GM18868 (cell line): ENCODE measurements at regions not wholly inside any gene's neighbourhood (a gene's known extent, or its start where the extent isn't known, plus 50 kb on each side); places are given as distances from the start of the nearest gene placed in this dataset.

Experiments used
- ATAC-seq: cut with Tn5 transposase; IDR thresholded peaks from one replicate; pipeline ENCODE4 v1.9.1; 2021; ENCODE audit warnings: mild to moderate bottlenecking, moderate library complexity; ENCODE audit not compliant: unreplicated experiment

DNA sequence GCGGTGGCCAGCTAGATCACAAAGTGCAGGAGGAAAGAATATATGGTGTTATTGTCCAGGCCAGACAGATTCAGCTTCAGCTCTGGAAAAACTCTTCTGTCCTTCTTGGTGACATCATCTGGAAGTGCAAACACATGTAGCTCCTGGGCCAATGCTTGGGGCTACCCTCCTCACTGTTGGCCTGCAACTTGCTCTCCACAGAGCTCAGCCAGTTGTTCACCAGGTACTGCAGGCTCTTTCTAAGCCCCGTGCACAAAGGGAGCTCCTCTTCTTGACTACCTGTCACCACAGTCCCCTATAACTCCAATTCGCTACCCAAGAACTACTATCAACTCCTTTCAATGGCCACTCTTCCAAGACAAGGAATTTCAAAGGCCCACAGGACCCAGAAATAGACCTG is 1175.9 kb upstream of the CDH9 start:
- no peak for ATAC-seq

DNA sequence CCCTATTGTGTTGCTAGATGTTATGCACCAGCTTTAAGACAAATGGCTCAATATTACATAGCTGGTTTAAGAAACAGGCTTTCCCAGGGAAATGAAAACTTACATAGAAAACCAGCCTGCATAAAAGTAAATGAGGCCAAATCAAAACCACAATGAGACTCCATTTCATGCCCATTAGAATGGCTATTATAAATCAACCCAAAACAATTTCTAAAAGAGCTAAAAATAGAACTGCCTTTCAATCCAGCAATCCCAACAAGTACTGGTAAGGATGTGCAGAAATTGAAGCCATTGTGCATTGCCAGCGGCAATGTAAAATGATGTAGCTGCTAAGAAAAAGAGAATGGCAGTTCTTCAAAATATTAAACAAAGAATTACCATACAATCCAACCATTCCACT is 1170.0 kb upstream of the CDH9 start:
- no peak for ATAC-seq

DNA sequence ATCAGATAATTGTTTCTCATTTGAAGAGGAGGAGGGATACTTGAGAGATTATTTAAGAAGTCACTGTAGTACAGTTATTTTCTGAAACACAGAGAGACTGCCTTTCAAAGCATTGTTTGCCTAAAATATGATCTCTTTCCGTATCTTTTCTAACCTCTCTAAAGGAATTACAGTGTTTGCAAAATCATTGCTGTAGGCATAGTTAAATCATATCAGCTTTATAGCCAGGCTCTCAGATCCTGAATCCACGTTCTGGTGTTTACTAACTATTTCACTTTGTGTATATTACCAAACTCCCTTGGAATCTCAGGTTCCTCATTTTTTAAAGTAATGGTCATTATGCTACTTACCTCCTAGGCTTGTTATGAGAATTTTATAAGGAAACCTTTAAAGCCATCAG is 1151.6 kb upstream of the CDH9 start:
- no peak for ATAC-seq

DNA sequence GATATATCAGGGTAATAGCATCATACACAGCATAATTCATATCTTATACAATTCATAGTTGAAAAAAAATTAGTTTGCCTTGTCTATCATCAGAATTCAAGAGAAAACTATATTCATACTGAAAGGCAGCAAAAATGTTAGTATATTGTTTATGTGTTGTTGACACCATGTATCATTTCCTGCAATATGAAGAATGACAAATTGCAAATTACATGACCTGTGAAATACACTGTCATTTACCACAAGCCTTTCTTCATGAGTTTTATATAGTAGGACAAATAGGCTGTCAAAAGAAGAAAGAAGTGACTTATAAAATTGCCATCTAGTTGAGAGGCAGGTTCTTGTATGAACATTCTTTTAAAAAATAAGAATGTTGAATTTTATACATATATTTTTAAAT is 1136.3 kb upstream of the CDH9 start:
- no peak for ATAC-seq

DNA sequence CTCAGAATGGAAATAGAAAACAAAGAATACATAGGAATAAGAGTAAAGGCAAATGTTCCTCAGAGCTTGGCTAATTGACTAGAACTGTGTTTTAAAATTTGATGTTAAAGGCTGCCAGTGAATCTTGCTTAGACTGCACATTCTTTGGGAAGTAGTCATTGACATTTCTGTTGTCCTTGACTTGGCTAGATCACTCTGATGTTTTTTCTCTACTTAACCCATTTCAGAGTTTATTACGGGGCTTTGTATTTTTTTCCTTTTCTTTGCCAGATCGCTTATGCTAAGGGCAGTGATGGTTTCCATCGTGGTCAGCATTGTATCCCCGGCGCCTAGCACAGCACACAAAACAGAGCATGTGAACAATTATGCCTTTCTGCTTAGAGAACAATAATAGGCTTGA is 1126.7 kb upstream of the CDH9 start:
- ATAC-seq: no peak

DNA sequence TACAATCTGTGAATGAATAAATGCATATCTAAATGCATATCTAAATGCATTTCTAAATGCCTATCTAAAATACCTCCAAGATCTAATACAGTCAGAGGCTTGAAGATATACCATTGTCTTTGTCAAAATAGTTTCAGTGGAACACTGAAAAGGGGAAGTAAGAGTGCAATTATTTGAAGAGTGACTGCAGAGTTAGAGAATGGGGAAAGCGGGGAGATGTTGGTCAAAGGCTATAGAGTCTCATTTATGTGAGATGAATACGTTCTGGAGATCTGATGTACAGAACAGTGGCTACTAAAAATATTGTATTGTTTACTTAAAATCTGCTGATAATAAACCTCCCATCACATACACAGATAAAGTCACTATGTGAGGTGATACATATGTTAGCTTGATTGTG is 1126.2 kb upstream of the CDH9 start:
- ATAC-seq: peak; percentile 96

DNA sequence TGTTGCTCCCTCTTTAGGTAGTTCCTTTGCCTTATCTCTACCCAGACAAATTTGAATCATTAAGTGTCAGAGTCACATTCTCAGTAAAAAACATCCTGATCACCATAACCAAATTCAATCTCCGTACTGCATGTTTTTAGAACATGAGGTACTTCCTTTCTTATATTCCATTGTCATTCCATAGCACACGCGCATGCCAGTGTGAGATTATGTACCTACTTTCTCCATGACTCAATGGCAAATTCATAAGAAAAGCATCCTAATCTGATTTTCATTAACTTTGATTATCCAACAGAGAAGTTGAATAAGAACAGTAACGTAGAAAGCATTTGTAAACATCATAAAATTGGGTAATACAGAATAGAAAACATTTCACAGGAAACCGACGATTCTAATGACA is 1118.6 kb upstream of the CDH9 start:
- no peak for ATAC-seq

DNA sequence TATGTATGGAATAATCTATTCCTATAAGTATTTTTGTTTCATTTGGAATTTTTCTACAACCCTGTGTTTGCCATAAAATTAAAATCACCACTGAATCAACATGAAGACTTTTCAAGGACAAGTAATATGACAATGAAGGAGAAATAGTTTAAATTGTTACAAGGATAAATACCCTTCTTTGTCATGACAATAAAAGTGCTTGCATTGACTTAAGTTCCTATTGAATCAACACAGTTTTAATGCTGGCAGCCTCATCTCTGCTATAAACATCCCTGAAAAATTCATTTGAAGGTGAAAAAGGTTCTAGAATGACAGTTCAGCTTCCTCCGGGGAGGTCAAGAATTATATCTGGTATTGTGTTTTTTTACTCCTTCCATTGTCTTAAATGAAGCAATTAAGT is 1105.1 kb upstream of the CDH9 start:
- no peak for ATAC-seq

DNA sequence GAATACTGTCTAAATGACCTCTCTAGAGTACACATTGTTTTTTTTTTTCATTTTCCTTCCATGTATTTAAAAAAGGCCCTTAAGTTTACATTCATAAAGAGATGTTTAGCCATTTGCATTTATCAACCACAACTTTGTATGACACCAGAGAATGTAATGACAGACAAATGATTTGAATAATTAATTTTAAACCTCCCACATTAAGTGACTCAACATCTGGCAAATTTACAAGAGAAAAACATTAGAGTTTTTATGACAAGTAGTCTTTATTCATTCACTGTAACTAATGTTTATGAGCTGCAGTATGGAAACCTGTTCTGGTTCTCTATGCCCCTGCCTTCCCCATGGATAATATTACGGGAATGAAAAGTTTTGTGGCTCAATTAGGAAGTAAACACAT is 1093.8 kb upstream of the CDH9 start:
- no peak for ATAC-seq

DNA sequence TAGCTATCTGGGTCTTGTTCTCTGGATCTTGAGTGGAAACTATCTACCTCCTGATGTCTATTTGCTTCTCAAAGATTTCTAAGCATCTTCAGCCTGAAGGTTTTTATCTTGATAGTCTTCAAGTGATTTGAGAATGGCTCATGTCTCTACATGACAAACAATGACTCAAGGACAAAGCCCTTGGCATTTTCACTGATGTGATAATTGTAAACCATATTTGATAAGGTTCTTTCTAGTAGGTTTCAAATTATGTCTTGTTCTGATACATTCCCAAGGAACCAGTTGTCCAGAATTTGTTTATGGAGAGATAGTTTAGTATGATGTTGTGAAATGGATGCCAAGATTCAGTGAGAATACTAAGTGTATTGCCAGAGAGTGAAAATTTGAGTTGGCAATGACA is 1079.3 kb upstream of the CDH9 start:
- ATAC-seq: no peak

DNA sequence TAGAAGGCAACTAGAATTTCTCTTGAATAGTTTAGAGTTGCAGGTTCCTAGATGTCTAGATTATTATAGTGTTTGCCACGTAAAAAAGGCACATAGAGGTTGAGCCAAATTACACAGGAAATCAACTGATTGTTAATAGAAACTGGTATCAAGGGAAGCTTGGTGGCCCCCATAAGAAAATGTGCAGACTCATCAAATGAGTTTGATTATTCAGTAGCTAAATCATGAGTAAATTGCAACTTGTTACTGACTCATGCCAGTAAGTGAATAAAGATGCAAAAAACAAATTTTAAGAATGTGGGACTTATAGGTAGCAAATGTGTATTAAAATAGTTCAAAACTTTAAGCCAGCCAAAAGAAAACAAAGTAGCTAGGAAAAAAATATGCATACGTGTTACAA is 1078.9 kb upstream of the CDH9 start:
- ATAC-seq: no peak

DNA sequence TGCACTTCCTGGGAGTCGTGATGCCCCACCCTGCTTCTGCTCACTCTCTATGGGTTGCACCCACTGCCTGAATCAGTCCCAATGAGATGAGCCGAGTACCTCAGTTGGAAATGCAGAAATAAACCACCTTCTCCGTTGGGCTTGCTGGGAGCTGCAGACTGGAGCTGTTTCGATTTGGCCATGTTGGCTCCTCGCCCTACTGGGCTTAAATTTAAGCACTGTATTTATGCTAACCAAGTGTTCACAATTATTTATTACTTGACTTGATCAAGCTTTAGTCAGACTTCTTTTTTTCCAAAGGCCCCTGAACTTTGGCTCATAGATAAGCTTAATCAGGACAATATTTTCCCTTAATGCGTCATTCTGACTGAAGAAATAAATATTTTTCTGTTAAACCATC is 1072.4 kb upstream of the CDH9 start:
- no peak for ATAC-seq

DNA sequence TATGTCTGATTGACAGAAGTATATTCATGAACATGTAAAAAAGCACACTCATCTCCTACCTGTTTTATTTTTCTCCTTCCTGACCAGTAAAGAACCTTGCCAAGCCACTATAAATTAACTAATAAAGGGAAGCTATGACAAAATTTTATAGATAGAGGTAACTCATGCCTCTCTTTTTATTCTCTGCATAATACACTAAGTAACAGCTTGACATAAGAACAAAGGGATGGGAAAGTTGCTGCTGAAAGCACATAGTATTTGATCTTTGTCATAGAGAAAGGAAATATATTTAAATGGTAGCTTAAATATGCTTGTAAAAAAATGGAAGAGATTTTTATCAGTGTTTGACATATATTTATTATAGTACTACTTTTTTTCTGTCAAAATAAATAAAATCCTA is 1065.7 kb upstream of the CDH9 start:
- ATAC-seq: no peak

DNA sequence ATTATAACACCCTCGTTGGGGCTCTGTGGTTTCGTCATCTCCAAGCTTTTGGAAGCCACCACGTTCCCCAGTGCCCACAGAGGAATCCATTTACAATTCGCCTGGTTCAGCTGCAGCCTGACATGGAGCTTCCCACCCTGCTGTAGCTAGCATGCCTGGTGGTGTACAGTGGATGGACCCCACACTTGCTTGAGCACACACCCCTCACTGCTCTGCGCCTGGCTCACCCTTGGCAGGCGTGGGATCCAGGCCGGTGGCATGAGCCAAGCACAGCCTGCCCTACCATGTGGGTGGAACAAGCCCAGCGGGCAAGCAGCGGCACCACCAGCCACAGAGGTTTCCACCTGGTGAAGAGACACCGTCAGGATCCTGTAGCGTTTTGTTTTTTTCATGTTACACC is 1045.7 kb upstream of the CDH9 start:
- no peak for ATAC-seq

DNA sequence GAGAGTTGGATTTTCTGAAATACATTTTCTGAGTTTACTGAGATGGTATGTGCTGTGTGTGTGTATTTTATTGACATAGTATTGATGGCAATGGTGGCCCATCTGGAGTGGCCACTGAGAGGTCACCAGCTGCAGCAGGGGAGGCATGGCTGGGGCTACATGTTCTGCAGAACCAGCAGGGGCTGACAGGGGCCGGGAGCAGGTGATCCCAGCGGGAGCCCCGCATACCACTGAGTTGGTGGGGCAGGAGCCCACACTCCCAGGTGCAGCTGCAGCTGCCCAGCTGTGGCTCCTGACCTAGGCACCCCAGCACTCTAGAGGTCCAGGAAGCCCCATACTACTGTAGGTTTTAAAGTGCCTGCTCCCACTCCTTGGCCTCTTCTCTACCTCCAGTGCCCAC is 1044.2 kb upstream of the CDH9 start:
- ATAC-seq: no peak

DNA sequence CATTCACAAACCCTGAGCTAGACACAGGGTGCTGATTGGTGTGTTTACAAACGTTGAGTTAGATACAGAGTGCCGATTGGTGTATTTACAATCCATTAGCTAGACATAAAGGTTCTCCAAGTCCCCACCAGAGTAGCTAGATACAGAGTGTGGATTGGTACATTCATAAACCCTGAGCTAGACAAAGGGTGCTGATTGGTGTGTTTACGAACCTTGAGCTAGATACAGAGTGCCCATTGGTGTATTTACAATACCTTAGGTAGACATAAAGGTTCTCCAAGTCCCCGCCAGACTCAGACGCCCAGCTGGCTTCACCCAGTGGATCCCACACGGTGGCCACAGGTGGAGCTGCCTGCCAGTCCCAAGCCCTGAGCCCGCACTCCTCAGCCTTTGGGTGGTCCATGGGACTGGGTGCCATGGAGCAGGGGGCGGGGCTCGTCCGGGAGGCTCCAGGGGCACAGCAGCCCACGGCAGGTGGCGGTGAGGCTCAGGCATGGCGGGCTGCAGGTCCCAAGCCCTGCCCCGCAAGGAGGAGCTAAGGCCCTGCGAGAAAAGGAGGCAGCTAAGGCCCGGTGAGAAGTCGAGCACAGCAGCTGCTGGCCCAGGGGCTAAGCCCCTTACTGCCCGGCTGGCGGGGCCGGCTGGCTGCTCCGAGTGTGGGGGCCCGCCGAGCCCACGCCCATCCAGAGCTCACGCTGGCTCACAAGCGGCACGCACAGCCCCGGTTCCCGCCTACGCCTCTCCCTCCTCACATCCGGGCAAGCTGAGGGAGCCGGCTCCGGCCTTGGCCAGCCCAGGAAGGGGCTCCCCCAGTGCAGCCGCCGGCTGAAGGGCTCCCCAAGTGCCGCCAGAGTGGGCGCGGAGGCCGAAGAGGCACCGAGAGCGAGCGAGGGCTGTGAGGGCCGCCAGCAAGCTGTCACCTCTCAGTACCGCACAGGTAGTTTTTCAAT is 1039.2 kb upstream of the CDH9 start:
- ATAC-seq: no peak

DNA sequence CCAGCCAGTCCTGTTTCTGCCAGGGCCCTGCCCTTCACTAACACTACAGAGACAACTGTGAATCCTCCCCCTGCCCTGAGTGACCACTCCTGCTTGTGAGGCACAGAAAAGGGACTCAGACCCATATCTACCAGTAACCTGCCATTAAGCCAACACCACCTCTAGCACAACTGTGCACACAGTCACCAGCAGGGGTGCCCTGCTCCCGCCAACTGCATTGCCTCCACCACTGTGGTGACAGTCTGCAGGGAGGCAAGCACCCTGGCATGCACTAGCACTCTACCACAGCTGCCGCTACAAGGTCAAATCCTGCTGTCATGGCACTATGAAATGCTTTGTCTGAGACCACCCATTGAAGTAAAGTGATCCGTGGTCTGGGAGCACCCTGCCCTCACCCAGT is 1028.5 kb upstream of the CDH9 start:
- ATAC-seq: no peak

DNA sequence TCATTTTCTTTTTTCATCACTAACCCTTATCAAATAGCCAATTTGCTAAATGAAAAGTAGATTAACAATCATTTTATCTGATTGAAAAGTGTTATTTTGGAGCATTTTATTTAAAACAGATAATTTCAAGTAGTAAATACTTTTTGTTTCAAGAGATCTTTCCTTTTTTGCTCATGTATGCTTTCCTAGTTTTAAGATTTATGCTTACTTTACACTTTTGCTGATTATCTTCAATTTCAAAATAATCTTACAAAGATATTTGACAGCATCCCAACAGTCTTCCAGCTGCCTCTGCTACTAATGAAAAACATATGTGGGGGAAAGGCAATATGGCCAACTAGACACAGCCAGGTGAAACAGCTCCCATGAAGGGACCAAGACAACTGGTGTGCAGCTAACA is 1027.3 kb upstream of the CDH9 start:
- no peak for ATAC-seq

DNA sequence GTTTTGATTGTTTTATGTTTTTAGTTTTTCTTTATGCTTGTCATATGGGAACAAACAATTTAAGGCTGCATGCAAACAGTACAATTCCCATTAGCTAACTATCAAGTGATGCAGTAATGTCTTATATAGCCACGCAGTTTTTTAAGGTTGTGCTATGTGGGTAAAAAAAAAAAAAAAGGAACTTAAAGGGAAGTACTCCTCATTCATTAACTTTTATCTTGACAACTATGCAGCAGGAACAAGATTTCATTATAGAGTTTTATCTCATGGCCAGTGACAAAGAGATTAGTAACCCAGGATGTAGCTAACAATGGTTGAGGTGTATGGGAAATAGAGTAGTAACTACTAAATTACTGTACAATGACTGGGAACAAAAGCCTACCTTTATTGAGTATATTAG is 1008.2 kb upstream of the CDH9 start:
- ATAC-seq: no peak

DNA sequence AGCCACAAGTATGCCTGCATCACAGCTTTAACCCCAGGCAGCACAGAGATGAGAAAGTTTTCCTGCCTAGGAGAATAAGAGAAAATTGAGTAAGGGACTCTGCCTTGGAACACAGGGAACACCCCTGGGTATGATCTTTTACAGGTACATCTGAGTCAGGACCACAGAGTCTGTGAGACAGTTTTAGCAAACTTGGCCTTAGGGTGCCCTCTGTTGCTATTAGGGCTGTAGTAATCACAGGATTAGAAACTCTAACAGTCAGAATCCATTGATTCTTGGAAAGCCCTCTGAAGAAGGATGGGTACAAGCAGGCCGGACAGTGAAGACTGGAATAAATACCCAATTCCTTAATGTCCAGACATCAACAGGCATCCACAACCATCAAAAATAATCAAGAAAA is 989.5 kb upstream of the CDH9 start:
- ATAC-seq: no peak

DNA sequence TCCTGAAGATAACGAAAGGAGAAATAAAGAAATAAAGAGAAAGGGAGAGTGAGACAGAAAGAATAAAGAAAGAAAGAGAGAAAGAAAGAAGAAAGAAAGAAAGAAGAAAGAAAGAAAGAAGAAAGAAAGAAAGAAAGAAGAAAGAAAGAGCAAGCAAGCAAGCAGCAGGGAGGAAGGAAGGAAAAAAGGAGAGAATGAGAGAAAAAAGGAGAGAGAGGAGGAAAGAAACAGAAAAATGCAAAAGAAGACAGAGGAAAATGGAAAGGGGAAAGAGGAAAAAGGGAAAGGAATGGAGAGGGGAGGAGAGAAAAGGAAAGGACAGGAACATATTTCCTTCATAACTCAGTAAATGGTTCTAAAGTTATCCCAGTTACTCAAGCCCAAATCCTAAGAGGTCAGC is 978.8 kb upstream of the CDH9 start:
- no peak for ATAC-seq

DNA sequence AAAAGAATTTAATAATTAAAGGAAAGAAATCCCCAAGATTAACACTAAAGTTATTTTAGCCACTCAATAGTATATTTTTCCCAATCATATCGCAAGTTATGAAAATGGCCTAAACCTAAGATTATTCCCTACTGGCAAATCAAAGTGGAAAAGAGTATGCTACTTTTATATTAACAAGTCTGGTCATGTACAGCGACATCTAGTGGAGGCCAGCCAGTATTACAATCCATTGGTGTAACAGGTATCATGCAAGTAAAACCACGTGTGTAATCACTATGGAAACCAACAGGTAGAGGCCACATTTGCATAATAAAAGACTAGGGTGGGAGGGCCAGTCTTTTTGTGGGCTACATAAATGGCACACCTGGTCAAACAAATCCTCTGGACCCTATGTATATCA is 976.4 kb upstream of the CDH9 start:
- no peak for ATAC-seq

DNA sequence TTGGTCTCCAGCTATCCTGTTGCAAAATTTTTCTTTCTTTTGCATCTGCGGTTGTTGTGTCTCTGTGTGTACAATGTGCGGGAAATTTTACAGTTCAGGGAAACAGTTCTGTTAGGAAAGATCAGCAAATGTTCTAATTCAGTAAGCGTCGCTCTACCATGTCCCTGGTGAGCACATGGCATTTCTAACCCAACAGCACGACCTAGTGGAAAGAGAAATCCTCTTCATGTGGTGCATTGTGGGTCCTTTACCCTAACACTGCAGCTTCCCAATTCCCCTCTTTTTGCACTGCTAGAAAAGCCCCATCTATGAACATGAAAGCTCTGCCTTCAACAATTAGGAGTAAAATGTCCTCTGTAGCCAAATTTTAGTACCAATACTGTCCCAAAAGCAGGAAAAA is 974.2 kb upstream of the CDH9 start:
- no peak for ATAC-seq
